HL-60 (cell line): ENCODE measurements at regions not wholly inside any gene's neighbourhood (a gene's known extent, or its start where the extent isn't known, plus 50 kb on each side); places are given as distances from the start of the nearest gene placed in this dataset.

Experiments used
- CTCF ChIP-seq: IDR thresholded peaks from one replicate; pipeline ENCODE4 v1.5.1; 2011; ENCODE audit warnings: low read length, control low read depth, inconsistent platforms; ENCODE audit not compliant: insufficient read depth
- GABPA ChIP-seq: IDR thresholded peaks from 2 replicates; pipeline ENCODE4 v1.6.1; 2012; ENCODE audit warnings: low read depth
- POLR2AphosphoS5 ChIP-seq: IDR thresholded peaks from 2 replicates; pipeline ENCODE4 v1.6.1; 2012; ENCODE audit warnings: low read depth
- REST ChIP-seq: IDR thresholded peaks from 2 replicates; pipeline ENCODE4 v1.6.1; 2012; ENCODE audit warnings: low read depth; ENCODE audit not compliant: insufficient replicate concordance

GRCh38 chrX:146041741-146042140, 224.1 kb downstream of the SLITRK2 start:
- TF ChIP-seq CTCF (no peak), POLR2AphosphoS5 (no peak), REST (no peak), GABPA (no peak)
